ENCODE measurements at regions not wholly inside any gene's neighbourhood (a gene's known extent, or its start where the extent isn't known, plus 50 kb on each side); places are given as distances from the start of the nearest gene placed in this dataset.
"Not testable (repeated sequence)": the region's sequence is repeated elsewhere in the genome, so short reads cannot be mapped to it uniquely, and the experiment has no call there.

DNA sequence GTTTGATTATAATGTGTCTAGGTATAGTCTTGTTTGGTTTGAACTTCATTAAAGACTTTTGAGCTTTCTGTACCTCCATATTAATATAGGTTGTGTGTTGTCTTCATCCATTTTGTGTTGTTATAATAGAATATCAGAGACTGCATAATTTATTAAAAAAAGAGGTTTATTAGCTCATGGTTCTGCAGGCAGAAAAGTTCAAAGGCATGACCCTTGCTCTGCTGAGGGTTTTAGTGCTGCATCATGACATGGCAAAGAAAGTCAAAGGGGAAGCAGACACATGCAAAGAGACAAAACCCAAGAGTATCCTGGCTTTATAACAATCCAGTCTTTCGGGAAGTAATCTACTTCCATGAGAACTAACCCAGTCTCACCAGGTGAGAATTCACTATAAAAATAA lies 358.2 kb downstream of the EDEM1 start:
- DNase-seq (ENCODE audit: low spot score), result no peak

- no peak for DNase-seq (ENCODE audit: low spot score)
These were observed 365.7 kb downstream of the EDEM1 start for GRCh38 chr3:5553203-5553602.

GRCh38 chr3:5554245-5554747 lies 366.8 kb downstream of the EDEM1 start:
- DNase-seq (ENCODE audit: low spot score), result no peak

DNA sequence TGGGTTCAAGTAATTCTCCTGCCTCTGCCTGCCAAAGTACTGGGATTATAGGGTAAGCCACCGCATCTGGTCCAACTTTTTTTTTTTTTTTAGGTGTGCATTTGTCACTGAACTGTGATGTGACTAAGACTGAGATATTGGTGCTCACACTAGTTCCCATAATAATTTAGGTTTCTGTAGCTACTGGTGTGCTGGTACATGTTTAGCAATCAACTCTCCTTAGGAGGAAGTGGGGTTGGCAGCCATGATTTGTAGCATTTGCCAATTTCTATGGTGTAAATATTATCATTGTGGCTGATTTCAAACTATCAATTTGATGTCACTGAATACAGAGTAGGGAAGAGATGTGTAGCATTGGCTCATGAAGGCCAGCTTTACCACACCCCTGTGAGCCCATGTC lies 372.7 kb downstream of the EDEM1 start:
- no peak for DNase-seq (ENCODE audit: low spot score)

- DNase-seq (ENCODE audit: low spot score), result no peak
These were observed 376.2 kb downstream of the EDEM1 start for GRCh38 chr3:5563537-5564277.

DNA sequence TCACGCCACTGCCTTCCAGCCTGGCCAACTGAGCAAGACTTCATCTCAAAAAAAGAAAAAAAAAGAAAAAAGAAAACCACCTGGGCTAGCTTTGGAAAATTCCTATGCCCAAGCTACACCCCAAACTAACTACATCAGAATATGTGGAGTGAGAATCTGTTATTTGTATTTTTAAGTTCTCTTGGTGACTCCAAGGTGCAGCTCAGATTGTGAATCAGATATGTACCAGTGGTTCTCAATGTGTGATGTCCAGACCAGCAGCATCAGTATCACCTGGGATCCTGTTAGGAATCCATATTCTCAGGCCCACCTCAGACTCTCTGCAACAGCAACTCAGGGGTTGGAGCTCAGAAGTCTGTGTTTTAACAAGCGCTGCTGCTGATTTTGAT lies 376.8 kb downstream of the EDEM1 start:
- DNase-seq (ENCODE audit: low spot score), result no peak

DNA sequence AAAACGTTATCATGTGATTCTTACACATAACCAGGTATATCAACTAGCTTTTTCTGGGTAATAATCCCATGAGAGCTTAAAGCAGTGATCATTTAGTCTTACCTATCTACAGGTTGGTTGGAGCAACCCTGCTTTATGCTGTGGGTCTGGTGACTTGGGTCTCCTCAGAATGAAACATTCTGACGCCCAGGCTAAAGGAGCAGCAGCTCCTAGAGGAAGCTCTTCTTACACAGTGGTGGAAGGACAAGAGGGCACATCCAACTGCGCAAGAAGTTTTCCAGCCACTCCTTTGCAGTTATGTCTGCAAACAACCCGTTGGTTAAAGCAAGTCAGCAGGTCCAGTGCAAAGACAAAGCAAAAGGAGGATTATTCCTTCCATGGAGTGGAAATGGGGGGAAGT lies 377.5 kb downstream of the EDEM1 start:
- DNase-seq (ENCODE audit: low spot score), result no peak

DNA sequence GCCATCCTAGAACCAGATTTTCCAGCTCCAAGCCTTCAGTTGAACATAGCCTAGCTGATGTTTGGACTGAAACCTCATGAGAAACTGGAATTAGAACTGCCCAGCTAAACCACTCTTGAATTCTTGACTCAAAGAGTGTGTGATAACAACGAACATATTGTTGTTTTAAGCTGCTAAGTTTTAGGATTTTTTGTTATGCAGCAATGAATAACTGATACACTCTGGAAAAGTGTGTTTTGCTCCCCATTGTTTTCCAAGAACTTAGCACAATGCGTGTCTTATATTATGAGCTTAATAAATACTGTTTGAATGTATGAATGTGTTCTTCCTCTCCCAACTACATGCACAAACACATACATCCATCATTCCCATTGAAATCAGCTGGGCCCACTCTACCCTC lies 379.6 kb downstream of the EDEM1 start:
- DNase-seq (ENCODE audit: low spot score), result no peak

DNA sequence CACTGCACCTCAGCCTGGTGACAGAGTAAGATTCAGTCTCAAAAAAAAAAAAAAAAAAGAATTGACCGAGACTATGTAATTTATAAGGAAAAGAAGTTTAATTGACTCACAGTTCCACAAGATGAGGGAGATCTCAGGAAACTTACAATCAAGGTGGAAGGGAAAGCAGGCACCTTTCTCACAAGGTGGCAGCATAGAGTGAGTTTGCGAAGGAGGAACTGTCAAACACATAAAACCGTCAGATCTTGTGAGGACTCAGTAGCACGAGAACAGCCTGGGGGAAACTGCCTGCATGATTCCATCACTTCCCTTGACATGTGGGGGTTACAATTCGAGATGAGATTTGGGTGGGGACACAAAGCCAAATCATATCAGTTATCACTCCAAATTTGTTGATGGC lies 380.9 kb downstream of the EDEM1 start:
- DNase-seq (ENCODE audit: low spot score), result no peak

DNA sequence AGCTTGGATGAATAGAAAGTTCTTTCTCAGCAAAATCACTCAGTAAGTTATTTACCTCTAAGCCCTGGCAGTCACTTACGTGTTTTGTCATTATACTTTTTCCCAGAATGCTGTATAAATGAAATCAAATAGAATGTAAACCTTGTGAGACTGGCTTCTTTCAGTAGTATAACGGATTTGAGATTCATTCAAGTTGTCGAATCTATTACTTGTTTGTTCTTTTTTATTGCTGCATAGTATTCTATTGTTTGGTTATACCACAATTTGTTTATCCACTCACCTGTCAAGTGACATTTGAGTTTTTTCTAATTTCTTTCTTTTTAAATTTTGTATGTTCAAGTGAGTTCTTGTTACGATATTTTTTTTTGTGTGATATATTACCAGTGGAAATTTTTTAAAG lies 381.6 kb downstream of the EDEM1 start:
- DNase-seq (ENCODE audit: low spot score), result no peak

- no peak for DNase-seq (ENCODE audit: low spot score)
These were observed 384.7 kb downstream of the EDEM1 start for GRCh38 chr3:5572168-5572567.

GRCh38 chr3:5576277-5577011 lies 388.9 kb downstream of the EDEM1 start:
- no peak for DNase-seq (ENCODE audit: low spot score)

DNA sequence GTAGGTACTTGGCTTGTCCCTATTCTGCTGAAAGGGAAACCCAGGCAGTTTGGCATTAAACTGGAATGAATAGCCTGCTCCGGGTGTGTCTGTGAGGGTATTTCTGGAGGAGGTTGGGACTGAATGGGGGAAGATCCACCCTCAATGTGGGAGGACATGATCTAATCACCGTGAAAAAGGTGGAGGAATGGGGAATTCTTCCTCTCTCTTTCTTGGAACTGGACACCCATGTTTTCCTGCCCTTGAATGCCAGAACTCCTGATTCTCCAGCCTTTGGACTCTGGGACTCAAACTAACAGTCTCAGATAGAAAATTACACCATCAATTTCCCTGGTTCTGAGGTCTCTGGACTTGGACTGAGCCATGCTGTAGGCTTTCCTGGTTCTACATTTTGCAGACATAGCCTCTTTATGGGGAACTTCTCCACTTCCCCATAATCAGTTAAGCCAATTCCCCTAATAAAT lies 391.7 kb downstream of the EDEM1 start:
- DNase-seq (ENCODE audit: low spot score), result no peak

- no peak for DNase-seq (ENCODE audit: low spot score)
These were observed 392.4 kb downstream of the EDEM1 start for GRCh38 chr3:5579946-5580345.

DNA sequence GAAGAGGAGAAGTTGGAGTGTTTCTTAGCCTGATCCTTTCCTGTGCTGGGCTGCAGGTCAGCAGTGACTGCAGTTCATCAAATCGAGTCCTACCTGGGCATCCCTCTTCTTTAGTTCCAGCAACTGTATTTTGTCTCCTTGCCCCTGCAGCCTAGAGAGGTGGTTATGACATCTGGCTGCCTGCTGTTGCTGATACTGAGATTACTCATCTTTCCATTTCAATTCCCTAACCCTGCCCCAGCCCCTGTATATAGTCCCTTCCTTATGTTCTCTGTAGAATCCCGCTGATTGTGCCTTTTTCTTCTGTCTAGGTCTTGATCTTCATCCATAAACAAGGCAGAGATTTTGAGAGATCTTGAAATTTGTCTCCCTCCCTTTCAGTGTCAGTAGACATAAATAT lies 393.3 kb downstream of the EDEM1 start:
- DNase-seq (ENCODE audit: low spot score), result no peak

GRCh38 chr3:5581743-5582142 lies 394.2 kb downstream of the EDEM1 start:
- DNase-seq (ENCODE audit: low spot score), result no peak

DNA sequence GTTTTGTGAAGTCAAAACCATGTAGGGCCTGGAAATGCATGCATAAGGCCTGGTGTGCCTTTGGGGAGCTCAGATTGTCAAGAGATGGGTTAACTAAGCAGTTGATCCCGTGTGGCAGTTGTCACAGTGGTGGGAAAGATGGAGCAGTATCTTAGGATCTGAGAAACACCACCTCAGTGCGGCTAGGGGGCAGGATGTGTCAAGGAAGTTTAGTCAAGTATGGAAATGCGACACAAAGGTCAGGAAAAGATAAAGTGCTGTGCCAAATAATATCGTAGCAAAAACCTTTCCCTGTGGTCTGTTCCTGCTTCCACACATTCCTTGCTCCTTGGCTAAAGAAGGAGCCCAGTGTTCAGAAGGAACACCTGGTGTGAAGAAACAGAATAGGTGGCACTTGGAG lies 396.4 kb downstream of the EDEM1 start:
- no peak for DNase-seq (ENCODE audit: low spot score)

GRCh38 chr3:5585085-5585484 lies 397.6 kb downstream of the EDEM1 start:
- DNase-seq (ENCODE audit: low spot score), result no peak

- DNase-seq (ENCODE audit: low spot score), result no peak
These were observed 419.5 kb downstream of the EDEM1 start for GRCh38 chr3:5606884-5607472.

DNA sequence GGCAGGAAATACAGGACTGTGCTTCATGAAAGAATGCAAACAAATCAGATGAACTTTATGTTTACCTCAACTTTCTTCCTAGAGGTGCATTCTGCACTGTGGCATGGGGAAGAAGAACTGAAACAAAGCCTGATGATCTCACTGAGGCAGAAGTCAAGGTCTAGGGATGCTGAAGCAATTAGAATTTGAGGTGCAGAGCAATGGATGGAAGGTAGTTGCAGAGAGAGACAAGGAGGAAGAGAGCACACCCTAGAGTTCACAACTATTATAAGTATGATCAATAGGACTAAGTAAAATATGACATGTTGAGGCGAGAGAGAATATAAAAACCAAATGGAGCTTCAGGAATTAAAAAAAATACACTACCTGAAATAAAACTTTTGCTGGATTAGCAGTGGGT lies 420.1 kb downstream of the EDEM1 start:
- DNase-seq (ENCODE audit: low spot score), result no peak

DNA sequence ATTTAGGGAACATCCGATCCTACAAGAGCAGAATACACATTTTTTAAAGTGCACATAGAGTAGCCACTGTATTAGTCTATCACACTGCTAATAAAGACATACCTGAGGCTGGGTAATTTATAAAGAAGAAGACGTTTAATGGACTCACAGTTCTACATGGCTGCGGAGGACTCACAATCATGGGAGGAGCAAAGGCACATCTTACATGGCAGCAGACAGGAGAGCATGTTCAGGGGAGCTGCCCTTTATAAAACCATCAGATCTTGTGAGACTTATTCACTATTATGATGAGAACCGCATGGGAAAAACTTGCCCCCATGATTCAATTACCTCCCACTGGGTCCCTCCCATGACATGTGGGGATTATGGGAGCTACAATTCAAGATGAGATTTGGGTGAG lies 421.5 kb downstream of the EDEM1 start:
- not testable (repeated sequence) for DNase-seq (ENCODE audit: low spot score)

- DNase-seq (ENCODE audit: low spot score), result no peak
These were observed 426.1 kb downstream of the EDEM1 start for GRCh38 chr3:5613599-5613998.

- no peak for DNase-seq (ENCODE audit: low spot score)
These were observed 429.4 kb downstream of the EDEM1 start for GRCh38 chr3:5616873-5617272.
